HEK293 (cell line): ENCODE measurements at regions not wholly inside any gene's neighbourhood (a gene's known extent, or its start where the extent isn't known, plus 50 kb on each side); places are given as distances from the start of the nearest gene placed in this dataset.
"Not testable (repeated sequence)": the region's sequence is repeated elsewhere in the genome, so short reads cannot be mapped to it uniquely, and the experiment has no call there.

Source experiments
- AEBP2 ChIP-seq: fragments of 450-650 bp; formaldehyde crosslinking; IDR thresholded peaks from 2 replicates; pipeline ENCODE4 v1.5.1; 2016; ENCODE audit warnings: missing biosample characterization, missing genetic modification characterization, borderline replicate concordance
- BCL11A ChIP-seq: fragments of 450-650 bp; formaldehyde crosslinking; IDR thresholded peaks from 2 replicates; pipeline ENCODE4 v1.5.1; 2016; ENCODE audit warnings: low read depth, missing biosample characterization, missing genetic modification characterization
- MYNN ChIP-seq: fragments of 450-650 bp; formaldehyde crosslinking; IDR thresholded peaks from 2 replicates; pipeline ENCODE4 v1.5.1; 2016; ENCODE audit warnings: missing biosample characterization, missing genetic modification characterization, borderline replicate concordance
- SP2 ChIP-seq: fragments of 450-650 bp; formaldehyde crosslinking; IDR thresholded peaks from 2 replicates; pipeline ENCODE4 v1.5.1; 2016; ENCODE audit warnings: missing biosample characterization, missing genetic modification characterization
- YY1 ChIP-seq: fragments of 450-650 bp; formaldehyde crosslinking; IDR thresholded peaks from 2 replicates; pipeline ENCODE4 v1.5.1; 2018; ENCODE audit warnings: missing biosample characterization, missing genetic modification characterization
- ZBTB26 ChIP-seq: fragments of 450-650 bp; formaldehyde crosslinking; optimal IDR thresholded peaks from 2 replicates; pipeline ENCODE3; 2016; ENCODE audit warnings: missing biosample characterization, mild to moderate bottlenecking, missing genetic modification characterization
- ZBTB7A ChIP-seq: fragments of 450-650 bp; formaldehyde crosslinking; IDR thresholded peaks from 2 replicates; pipeline ENCODE4 v1.5.1; 2016; ENCODE audit warnings: low read depth, missing biosample characterization, missing genetic modification characterization
- ZFP69B ChIP-seq: fragments of 450-650 bp; formaldehyde crosslinking; IDR thresholded peaks from 2 replicates; pipeline ENCODE4 v1.5.1; 2016; ENCODE audit warnings: missing biosample characterization, missing genetic modification characterization
- ZNF514 ChIP-seq: fragments of 450-650 bp; formaldehyde crosslinking; IDR thresholded peaks from 2 replicates; pipeline ENCODE4 v1.5.1; 2016; ENCODE audit warnings: missing biosample characterization, missing genetic modification characterization
- ZNF747 ChIP-seq: fragments of 450-650 bp; formaldehyde crosslinking; IDR thresholded peaks from 2 replicates; pipeline ENCODE4 v1.5.1; 2016; ENCODE audit warnings: missing biosample characterization, missing genetic modification characterization
- ZNF777 ChIP-seq: fragments of 450-650 bp; formaldehyde crosslinking; IDR thresholded peaks from 2 replicates; pipeline ENCODE4 v1.5.1; 2017; ENCODE audit warnings: missing biosample characterization, missing genetic modification characterization, borderline replicate concordance
- TF ChIP-seq, protein P1 (sequence below): fragments of 450-650 bp; formaldehyde crosslinking; IDR thresholded peaks from 2 replicates; pipeline ENCODE4 v1.5.1; 2016; ENCODE audit warnings: missing biosample characterization, missing genetic modification characterization

DNA sequence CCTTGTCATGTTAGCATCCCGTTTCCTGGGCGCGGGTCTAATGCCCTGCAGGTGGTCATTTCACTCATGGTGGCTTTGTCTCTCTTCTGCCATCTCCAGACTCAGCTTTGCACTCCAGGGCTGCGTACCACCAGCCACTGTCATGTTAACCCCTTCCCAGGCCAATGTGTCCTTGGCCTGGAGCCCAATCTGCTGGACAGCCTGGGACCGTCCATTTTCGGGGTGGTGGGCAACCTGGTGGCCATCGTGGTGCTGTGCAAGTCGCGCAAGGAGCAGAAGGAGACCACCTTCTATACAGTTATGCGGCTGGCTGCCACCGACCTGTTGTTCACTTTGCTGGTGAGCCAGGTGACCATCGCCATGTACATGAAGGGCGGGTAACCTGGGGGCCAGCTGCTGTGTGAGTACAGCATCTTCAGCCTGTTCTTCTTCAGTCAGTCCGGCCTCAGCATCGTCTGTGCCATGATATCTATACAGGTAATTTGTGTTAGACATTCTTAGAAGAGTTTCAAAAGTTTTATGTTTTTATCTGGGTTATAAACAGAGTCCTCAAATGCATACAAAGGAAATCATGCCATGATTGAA is 1654.0 kb downstream of the SPATA31A7 start:
- not testable (repeated sequence) for TF ChIP-seq ZNF514 (tag by site-specific recombination); ZBTB26 (tag by site-specific recombination); YY1 (tag by site-specific recombination); MYNN; SP2 (tag by site-specific recombination); ZNF747; AEBP2; ZFP69B; ZBTB7A (tag by site-specific recombination); BCL11A (tag by site-specific recombination); ZNF777
- TF ChIP-seq, protein P1, sequence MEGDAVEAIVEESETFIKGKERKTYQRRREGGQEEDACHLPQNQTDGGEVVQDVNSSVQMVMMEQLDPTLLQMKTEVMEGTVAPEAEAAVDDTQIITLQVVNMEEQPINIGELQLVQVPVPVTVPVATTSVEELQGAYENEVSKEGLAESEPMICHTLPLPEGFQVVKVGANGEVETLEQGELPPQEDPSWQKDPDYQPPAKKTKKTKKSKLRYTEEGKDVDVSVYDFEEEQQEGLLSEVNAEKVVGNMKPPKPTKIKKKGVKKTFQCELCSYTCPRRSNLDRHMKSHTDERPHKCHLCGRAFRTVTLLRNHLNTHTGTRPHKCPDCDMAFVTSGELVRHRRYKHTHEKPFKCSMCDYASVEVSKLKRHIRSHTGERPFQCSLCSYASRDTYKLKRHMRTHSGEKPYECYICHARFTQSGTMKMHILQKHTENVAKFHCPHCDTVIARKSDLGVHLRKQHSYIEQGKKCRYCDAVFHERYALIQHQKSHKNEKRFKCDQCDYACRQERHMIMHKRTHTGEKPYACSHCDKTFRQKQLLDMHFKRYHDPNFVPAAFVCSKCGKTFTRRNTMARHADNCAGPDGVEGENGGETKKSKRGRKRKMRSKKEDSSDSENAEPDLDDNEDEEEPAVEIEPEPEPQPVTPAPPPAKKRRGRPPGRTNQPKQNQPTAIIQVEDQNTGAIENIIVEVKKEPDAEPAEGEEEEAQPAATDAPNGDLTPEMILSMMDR (tag by site-specific recombination): not testable (repeated sequence)
